ENCODE measurements at regions not wholly inside any gene's neighbourhood (a gene's known extent, or its start where the extent isn't known, plus 50 kb on each side); places are given as distances from the start of the nearest gene placed in this dataset.

- TF ChIP-seq POLR2A (IDR thresholded peaks at IDR 0.05; ENCODE audit: low read depth, low read length), result no peak
- no peak for TF ChIP-seq TAF1 (IDR thresholded peaks at IDR 0.05; ENCODE audit: borderline replicate concordance, low read depth, low read length)
Measured at GRCh38 chr3:177882124-177882648, 654.0 kb upstream of the KCNMB2 start.
